Uterus (tissue), 3 donors: ENCODE measurements at regions not wholly inside any gene's neighbourhood (a gene's known extent, or its start where the extent isn't known, plus 50 kb on each side); places are given as distances from the start of the nearest gene placed in this dataset.

Experiments used
- DNase-seq, 2 donors: peaks; one replicate each; pipeline ENCODE4 v3.0.0-alpha.2; 2019 to 2020
- H3K27ac ChIP-seq, 2 donors: fragments of 200-600 bp; sonication (generic); 1 replicate in 1 of 2; 2 replicates in 1 of 2; pipeline ENCODE4 v1.5.1; 2016 to 2018
- H3K27me3 ChIP-seq, 2 donors: fragments of 200-600 bp; sonication (generic); one replicate each; pipeline ENCODE4 v1.5.1; 2018 to 2019; ENCODE audit warnings: control low read depth in 1 of 2
- H3K36me3 ChIP-seq, 2 donors: fragments of 200-600 bp; sonication (generic); one replicate each; pipeline ENCODE4 v1.5.1; 2019; ENCODE audit warnings: control low read depth in 1 of 2
- H3K4me1 ChIP-seq, 2 donors: fragments of 200-600 bp; sonication (generic); one replicate each; pipeline ENCODE4 v1.5.1; 2018 to 2019; ENCODE audit warnings: control low read depth in 1 of 2
- H3K4me3 ChIP-seq, 2 donors: fragments of 200-600 bp; sonication (generic); 1 replicate in 1 of 2; 2 replicates in 1 of 2; pipeline ENCODE4 v1.5.1; 2018 to 2019; ENCODE audit warnings: mild to moderate bottlenecking in 1 of 2
- H3K9me3 ChIP-seq, 2 donors: fragments of 200-600 bp; sonication (generic); one replicate each; pipeline ENCODE4 v1.5.1; 2019; ENCODE audit warnings: control low read depth in 1 of 2
- CTCF ChIP-seq, 4 experiments: fragments of 200-600 bp in 2 of 4; fragments of 450-650 bp in 2 of 4; sonication (generic) in 2 of 4; IDR thresholded peaks; one replicate each; pipeline ENCODE4 v1.5.1; 2016 to 2019; ENCODE audit warnings: antibody characterized with exemption in 4 of 4, mild to moderate bottlenecking in 2 of 4, moderate library complexity in 1 of 4
- POLR2A ChIP-seq, 2 donors: fragments of 450-650 bp; IDR thresholded peaks; one replicate each; pipeline ENCODE4 v1.6.1; 2016; ENCODE audit warnings: antibody characterized with exemption in 2 of 2, mild to moderate bottlenecking in 1 of 2, moderate library complexity in 1 of 2
- intact Hi-C: fragments of 100-400 bp; cut with DNase I; formaldehyde crosslinking; loops from one replicate; pipeline ENCODE4 v1.15.1; 2023; ENCODE audit warnings: low total_unique reads
- donor health status: DM: yes; HTN: yes; CAD: no.

GRCh38 chr4:149964001-149964796 lies 114.0 kb upstream of the DCLK2 start:
- intact Hi-C loops, result no loop called here
- DNase-seq, result no peak
- no peaks in the 10 kb centered on the region for H3K9me3 ChIP-seq
- no peak overlapping the region for H3K27ac ChIP-seq
- no peak for TF ChIP-seq POLR2A (IDR thresholded peaks at IDR 0.05)
- TF ChIP-seq CTCF (IDR thresholded peaks at IDR 0.05), result no peak
- no peak overlapping the region for H3K4me3 ChIP-seq
- H3K27me3 ChIP-seq, result no peaks in the 10 kb centered on the region
- H3K4me1 ChIP-seq, result no peaks in the 10 kb centered on the region
- H3K36me3 ChIP-seq, result no peaks in the 10 kb centered on the region

GRCh38 chr4:149965206-149965605 lies 113.0 kb upstream of the DCLK2 start:
- DNase-seq, result no peak
- Histone ChIP-seq H3K27ac (no peak overlapping the region), H3K36me3 (no peaks in the 10 kb centered on the region), H3K4me3 (no peak overlapping the region), H3K4me1 (no peaks in the 10 kb centered on the region), H3K27me3 (no peaks in the 10 kb centered on the region), H3K9me3 (no peaks in the 10 kb centered on the region)
- TF ChIP-seq POLR2A (IDR thresholded peaks at IDR 0.05), result no peak
- TF ChIP-seq CTCF (IDR thresholded peaks at IDR 0.05), result no peak
- intact Hi-C loops, result no loop called here

GRCh38 chr4:149972407-149972806 lies 105.8 kb upstream of the DCLK2 start:
- intact Hi-C loops, result no loop called here
- Histone ChIP-seq H3K4me3 (no peak overlapping the region), H3K36me3 (no peaks in the 10 kb centered on the region), H3K27ac (no peak overlapping the region), H3K27me3 (no peaks in the 10 kb centered on the region), H3K4me1 (no peaks in the 10 kb centered on the region), H3K9me3 (no peaks in the 10 kb centered on the region)
- no peak for TF ChIP-seq CTCF (IDR thresholded peaks at IDR 0.05)
- TF ChIP-seq POLR2A (IDR thresholded peaks at IDR 0.05), result no peak
- no peak for DNase-seq

GRCh38 chr4:149973181-149973580 lies 105.1 kb upstream of the DCLK2 start:
- Histone ChIP-seq H3K4me3 (no peak overlapping the region), H3K36me3 (no peaks in the 10 kb centered on the region)

More at GRCh38 chr4:149973181-149973580, 105.1 kb upstream of the DCLK2 start:
- Histone ChIP-seq H3K27me3 (no peaks in the 10 kb centered on the region), H3K9me3 (no peaks in the 10 kb centered on the region), H3K27ac (no peak overlapping the region), H3K4me1 (no peaks in the 10 kb centered on the region)
- no peak for TF ChIP-seq POLR2A (IDR thresholded peaks at IDR 0.05)
- TF ChIP-seq CTCF (IDR thresholded peaks at IDR 0.05), result no peak
- intact Hi-C loops, result no loop called here
- no peak for DNase-seq
